Adipocyte (in vitro differentiated cells): ENCODE measurements at regions not wholly inside any gene's neighbourhood (a gene's known extent, or its start where the extent isn't known, plus 50 kb on each side); places are given as distances from the start of the nearest gene placed in this dataset.

Experiments used
- DNase-seq: peaks from one replicate; pipeline ENCODE4 v3.0.0-alpha.2; 2015; ENCODE audit warnings: low read depth
- H3K27me3 ChIP-seq: replicated peaks from 2 replicates; pipeline ENCODE4 v1.7.0; 2013; ENCODE audit warnings: mild to moderate bottlenecking, low read length, moderate library complexity; ENCODE audit not compliant: control insufficient read depth, insufficient read depth
- H3K36me3 ChIP-seq: 2 replicates; pipeline ENCODE4 v1.7.0; 2013; ENCODE audit warnings: low read length, mild to moderate bottlenecking, moderate library complexity; ENCODE audit not compliant: control insufficient read depth, insufficient read depth, severe bottlenecking
- H3K4me1 ChIP-seq: 2 replicates; pipeline ENCODE4 v1.7.0; 2013; ENCODE audit warnings: mild to moderate bottlenecking, low read length, moderate library complexity; ENCODE audit not compliant: control insufficient read depth, insufficient read depth
- H3K4me3 ChIP-seq: 2 replicates; pipeline ENCODE4 v1.7.0; 2013; ENCODE audit warnings: mild to moderate bottlenecking, low read length, moderate library complexity
- H3K9ac ChIP-seq: 2 replicates; pipeline ENCODE4 v1.7.0; 2013; ENCODE audit warnings: mild to moderate bottlenecking, low read length, moderate library complexity
- H3K9me3 ChIP-seq: 2 replicates; pipeline ENCODE4 v1.7.0; 2013; ENCODE audit warnings: mild to moderate bottlenecking, low read length, moderate library complexity; ENCODE audit not compliant: control insufficient read depth

- H3K9me3 ChIP-seq: no peaks in the 10 kb centered on the region
- DNase-seq: no peak
- no peak overlapping the region for H3K9ac ChIP-seq
- peaks cover 10% of the 10 kb centered on the region for H3K27me3 ChIP-seq
- H3K4me3 ChIP-seq: no peak overlapping the region
- no peaks in the 10 kb centered on the region for H3K36me3 ChIP-seq
- peaks cover 20% of the 10 kb centered on the region for H3K4me1 ChIP-seq
Measured at GRCh38 chr3:193871220-193871485, 264.8 kb upstream of the HES1 start.

GRCh38 chr3:193872265-193872753 is 263.6 kb upstream of the HES1 start:
- H3K36me3 ChIP-seq: no peaks in the 10 kb centered on the region
- peak; percentile 74 for DNase-seq
- H3K4me1 ChIP-seq: peaks cover 20% of the 10 kb centered on the region
- H3K9me3 ChIP-seq: no peaks in the 10 kb centered on the region
- H3K27me3 ChIP-seq: peaks cover 18% of the 10 kb centered on the region
- H3K9ac ChIP-seq: no peak overlapping the region
- no peak overlapping the region for H3K4me3 ChIP-seq

GRCh38 chr3:193873426-193874201 is 262.3 kb upstream of the HES1 start:
- Histone ChIP-seq H3K4me1 (peaks cover 20% of the 10 kb centered on the region), H3K27me3 (peaks cover 18% of the 10 kb centered on the region), H3K36me3 (no peaks in the 10 kb centered on the region), H3K4me3 (no peak overlapping the region), H3K9me3 (no peaks in the 10 kb centered on the region), H3K9ac (no peak overlapping the region)
- no peak for DNase-seq

GRCh38 chr3:193874512-193874911 is 261.4 kb upstream of the HES1 start:
- peaks cover 23% of the 10 kb centered on the region for H3K27me3 ChIP-seq
- H3K9me3 ChIP-seq: no peaks in the 10 kb centered on the region
- no peaks in the 10 kb centered on the region for H3K36me3 ChIP-seq
- peaks cover 14% of the 10 kb centered on the region for H3K4me1 ChIP-seq
- H3K4me3 ChIP-seq: no peak overlapping the region
- DNase-seq: no peak
- no peak overlapping the region for H3K9ac ChIP-seq

GRCh38 chr3:193874997-193875593 is 260.9 kb upstream of the HES1 start:
- no peak for DNase-seq
- Histone ChIP-seq H3K4me1 (peaks cover 8% of the 10 kb centered on the region), H3K27me3 (peaks cover 23% of the 10 kb centered on the region), H3K9me3 (no peaks in the 10 kb centered on the region), H3K9ac (no peak overlapping the region), H3K4me3 (no peak overlapping the region), H3K36me3 (no peaks in the 10 kb centered on the region)

- no peaks in the 10 kb centered on the region for H3K36me3 ChIP-seq
- H3K9ac ChIP-seq: no peak overlapping the region
- no peak overlapping the region for H3K4me3 ChIP-seq
- peaks cover 7% of the 10 kb centered on the region for H3K4me1 ChIP-seq
- DNase-seq: no peak
- H3K27me3 ChIP-seq: peaks cover 24% of the 10 kb centered on the region
- no peaks in the 10 kb centered on the region for H3K9me3 ChIP-seq
Measured at GRCh38 chr3:193875601-193876321, 260.2 kb upstream of the HES1 start.

GRCh38 chr3:193879099-193879863 is 256.7 kb upstream of the HES1 start:
- no peak for DNase-seq
- Histone ChIP-seq H3K36me3 (no peaks in the 10 kb centered on the region), H3K4me1 (peaks cover 3% of the 10 kb centered on the region), H3K9ac (no peak overlapping the region), H3K9me3 (no peaks in the 10 kb centered on the region), H3K4me3 (no peak overlapping the region), H3K27me3 (peaks cover 27% of the 10 kb centered on the region)

GRCh38 chr3:193879864-193880242 is 256.1 kb upstream of the HES1 start:
- Histone ChIP-seq H3K9ac (no peak overlapping the region), H3K36me3 (no peaks in the 10 kb centered on the region), H3K27me3 (peaks cover 25% of the 10 kb centered on the region), H3K9me3 (no peaks in the 10 kb centered on the region), H3K4me1 (peaks cover 3% of the 10 kb centered on the region), H3K4me3 (no peak overlapping the region)
- DNase-seq: no peak

- Histone ChIP-seq H3K27me3 (peaks cover 16% of the 10 kb centered on the region), H3K9ac (no peak overlapping the region), H3K4me3 (no peak overlapping the region), H3K9me3 (no peaks in the 10 kb centered on the region), H3K4me1 (peaks cover 3% of the 10 kb centered on the region), H3K36me3 (no peaks in the 10 kb centered on the region)
- DNase-seq: no peak
Measured at GRCh38 chr3:193882091-193882490, 253.9 kb upstream of the HES1 start.

- H3K9me3 ChIP-seq: no peaks in the 10 kb centered on the region
- no peak for DNase-seq
- H3K27me3 ChIP-seq: peaks cover 13% of the 10 kb centered on the region
- H3K4me3 ChIP-seq: no peak overlapping the region
- H3K36me3 ChIP-seq: no peaks in the 10 kb centered on the region
- H3K4me1 ChIP-seq: peaks cover 3% of the 10 kb centered on the region
- H3K9ac ChIP-seq: no peak overlapping the region
Measured at GRCh38 chr3:193883551-193883950, 252.4 kb upstream of the HES1 start.

GRCh38 chr3:193884027-193884426 is 251.9 kb upstream of the HES1 start:
- H3K4me1 ChIP-seq: peaks cover 3% of the 10 kb centered on the region
- H3K9me3 ChIP-seq: no peaks in the 10 kb centered on the region
- no peaks in the 10 kb centered on the region for H3K36me3 ChIP-seq
- no peak overlapping the region for H3K4me3 ChIP-seq
- H3K27me3 ChIP-seq: peaks cover 9% of the 10 kb centered on the region
- H3K9ac ChIP-seq: no peak overlapping the region
- DNase-seq: no peak
